ENCODE measurements at regions not wholly inside any gene's neighbourhood (a gene's known extent, or its start where the extent isn't known, plus 50 kb on each side); places are given as distances from the start of the nearest gene placed in this dataset.

- no peak for TF ChIP-seq CTCF (IDR thresholded peaks at IDR 0.05)
- no peak for TF ChIP-seq EZH2 (IDR thresholded peaks at IDR 0.05; ENCODE audit: borderline replicate concordance, insufficient read depth, low read depth, low read length, poor library complexity, severe bottlenecking)
Observed at GRCh38 chr10:3494131-3494837, 290.7 kb downstream of the KLF6 start.

Measured in B cell (primary cell).